ENCODE measurements at regions not wholly inside any gene's neighbourhood (a gene's known extent, or its start where the extent isn't known, plus 50 kb on each side); places are given as distances from the start of the nearest gene placed in this dataset.
A peak's percentile ranks its signal among the peaks of the same experiment; 100 is the strongest.

- Histone ChIP-seq H3K4me3 (ENCODE audit: low read length) (no peak overlapping the region), H3K27me3 (ENCODE audit: low read depth, low read length) (no peaks in the 10 kb centered on the region), H3K27ac (ENCODE audit: low read length) (no peak overlapping the region), H3K4me1 (ENCODE audit: low read length) (peaks cover 7% of the 10 kb centered on the region), H3K4me2 (ENCODE audit: low read length) (0 out of 2 replicates have a peak overlapping the region, but pooled peaks have one; percentile 5), H3K9me3 (ENCODE audit: insufficient read depth, low read length) (no peaks in the 10 kb centered on the region), H3K36me3 (replicated peaks; ENCODE audit: low read depth, low read length) (no peaks in the 10 kb centered on the region), H3K79me2 (ENCODE audit: low read length) (no peaks in the 10 kb centered on the region), H2AFZ (ENCODE audit: low read depth, low read length) (no peak overlapping the region), H4K20me1 (ENCODE audit: insufficient read depth, low read length) (no peaks in the 10 kb centered on the region), H3K9ac (ENCODE audit: low read length) (no peak overlapping the region)
- TF ChIP-seq EZH2phosphoT487 (IDR thresholded peaks at IDR 0.05; ENCODE audit: low read depth) (no peak), CTCF (IDR thresholded peaks at IDR 0.05; ENCODE audit: low read depth, low read length) (no peak)
Observed at GRCh38 chr2:4415810-4416413, 712.5 kb downstream of the DCDC2C start.

GRCh38 chr2:4416431-4416830 is 713.1 kb downstream of the DCDC2C start:
- no peak overlapping the region for H3K4me3 ChIP-seq (ENCODE audit: low read length)
- no peaks in the 10 kb centered on the region for H3K79me2 ChIP-seq (ENCODE audit: low read length)
- peaks cover 11% of the 10 kb centered on the region for H3K4me1 ChIP-seq (ENCODE audit: low read length)
- no peaks in the 10 kb centered on the region for H4K20me1 ChIP-seq (ENCODE audit: insufficient read depth, low read length)
- no peak overlapping the region for H2AFZ ChIP-seq (ENCODE audit: low read depth, low read length)
- no peaks in the 10 kb centered on the region for H3K27me3 ChIP-seq (ENCODE audit: low read depth, low read length)
- H3K27ac ChIP-seq (ENCODE audit: low read length), result no peak overlapping the region
- H3K4me2 ChIP-seq (ENCODE audit: low read length), result 0 out of 2 replicates have a peak overlapping the region, but pooled peaks have one; percentile 5
- no peaks in the 10 kb centered on the region for H3K9me3 ChIP-seq (ENCODE audit: insufficient read depth, low read length)
- H3K9ac ChIP-seq (ENCODE audit: low read length), result no peak overlapping the region
- no peak for TF ChIP-seq EZH2phosphoT487 (IDR thresholded peaks at IDR 0.05; ENCODE audit: low read depth)
- TF ChIP-seq CTCF (IDR thresholded peaks at IDR 0.05; ENCODE audit: low read depth, low read length), result no peak
- no peaks in the 10 kb centered on the region for H3K36me3 ChIP-seq (replicated peaks; ENCODE audit: low read depth, low read length)

- Histone ChIP-seq H3K36me3 (replicated peaks; ENCODE audit: low read depth, low read length) (no peaks in the 10 kb centered on the region), H3K79me2 (ENCODE audit: low read length) (no peaks in the 10 kb centered on the region), H3K27ac (ENCODE audit: low read length) (no peak overlapping the region), H3K4me1 (ENCODE audit: low read length) (peaks cover 17% of the 10 kb centered on the region), H3K4me2 (ENCODE audit: low read length) (no peak overlapping the region), H4K20me1 (ENCODE audit: insufficient read depth, low read length) (no peaks in the 10 kb centered on the region), H3K9ac (ENCODE audit: low read length) (no peak overlapping the region), H2AFZ (ENCODE audit: low read depth, low read length) (no peak overlapping the region), H3K4me3 (ENCODE audit: low read length) (no peak overlapping the region), H3K27me3 (ENCODE audit: low read depth, low read length) (no peaks in the 10 kb centered on the region), H3K9me3 (ENCODE audit: insufficient read depth, low read length) (no peaks in the 10 kb centered on the region)
- no peak for TF ChIP-seq EZH2phosphoT487 (IDR thresholded peaks at IDR 0.05; ENCODE audit: low read depth)
- no peak for TF ChIP-seq CTCF (IDR thresholded peaks at IDR 0.05; ENCODE audit: low read depth, low read length)
Observed at GRCh38 chr2:4417771-4418170, 714.4 kb downstream of the DCDC2C start.

GRCh38 chr2:4420032-4420431 is 716.7 kb downstream of the DCDC2C start:
- H4K20me1 ChIP-seq (ENCODE audit: insufficient read depth, low read length), result no peaks in the 10 kb centered on the region
- H3K27ac ChIP-seq (ENCODE audit: low read length), result no peak overlapping the region
- TF ChIP-seq CTCF (IDR thresholded peaks at IDR 0.05; ENCODE audit: low read depth, low read length), result no peak
- no peak for TF ChIP-seq EZH2phosphoT487 (IDR thresholded peaks at IDR 0.05; ENCODE audit: low read depth)
- no peaks in the 10 kb centered on the region for H3K36me3 ChIP-seq (replicated peaks; ENCODE audit: low read depth, low read length)
- no peak overlapping the region for H3K4me3 ChIP-seq (ENCODE audit: low read length)
- no peak overlapping the region for H2AFZ ChIP-seq (ENCODE audit: low read depth, low read length)
- H3K9ac ChIP-seq (ENCODE audit: low read length), result no peak overlapping the region
- H3K9me3 ChIP-seq (ENCODE audit: insufficient read depth, low read length), result no peaks in the 10 kb centered on the region
- no peak overlapping the region for H3K4me2 ChIP-seq (ENCODE audit: low read length)
- H3K79me2 ChIP-seq (ENCODE audit: low read length), result no peaks in the 10 kb centered on the region
- no peaks in the 10 kb centered on the region for H3K27me3 ChIP-seq (ENCODE audit: low read depth, low read length)
- H3K4me1 ChIP-seq (ENCODE audit: low read length), result peaks cover 17% of the 10 kb centered on the region

All from OCI-LY3 (cell line).